ENCODE measurements at regions not wholly inside any gene's neighbourhood (a gene's known extent, or its start where the extent isn't known, plus 50 kb on each side); places are given as distances from the start of the nearest gene placed in this dataset.

GRCh38 chr11:45455536-45455935 lies 169.4 kb upstream of the SYT13 start:
- TF ChIP-seq ZNF367 (CRISPR knock-in tag; IDR thresholded peaks at IDR 0.05; ENCODE audit: borderline replicate concordance) (no peak), SP1 (IDR thresholded peaks at IDR 0.05) (no peak), SP1 (CRISPR knock-in tag; IDR thresholded peaks at IDR 0.05) (no peak), ZBTB1 (CRISPR knock-in tag; IDR thresholded peaks at IDR 0.05; ENCODE audit: borderline replicate concordance) (no peak), ZFP36L2 (CRISPR knock-in tag; IDR thresholded peaks at IDR 0.05) (no peak), IKZF4 (CRISPR knock-in tag; IDR thresholded peaks at IDR 0.05; ENCODE audit: borderline replicate concordance, low read depth, not compliant biosample characterization) (no peak)
